Stimulated activated CD8-positive, alpha-beta memory T cell treated with anti-CD3 and anti-CD28 coated beads, Interleukin-4, amount 100 ng/mL, for 4 hours (primary cell): ENCODE measurements at regions not wholly inside any gene's neighbourhood (a gene's known extent, or its start where the extent isn't known, plus 50 kb on each side); places are given as distances from the start of the nearest gene placed in this dataset.
"Not testable (repeated sequence)": the region's sequence is repeated elsewhere in the genome, so short reads cannot be mapped to it uniquely, and the experiment has no call there.

Experiments used
- DNase-seq, 2 donors: peaks; one replicate each; pipeline ENCODE4 v3.0.0-alpha.2; 2020; ENCODE audit warnings: low read depth in 2 of 2, low spot score in 1 of 2

DNA sequence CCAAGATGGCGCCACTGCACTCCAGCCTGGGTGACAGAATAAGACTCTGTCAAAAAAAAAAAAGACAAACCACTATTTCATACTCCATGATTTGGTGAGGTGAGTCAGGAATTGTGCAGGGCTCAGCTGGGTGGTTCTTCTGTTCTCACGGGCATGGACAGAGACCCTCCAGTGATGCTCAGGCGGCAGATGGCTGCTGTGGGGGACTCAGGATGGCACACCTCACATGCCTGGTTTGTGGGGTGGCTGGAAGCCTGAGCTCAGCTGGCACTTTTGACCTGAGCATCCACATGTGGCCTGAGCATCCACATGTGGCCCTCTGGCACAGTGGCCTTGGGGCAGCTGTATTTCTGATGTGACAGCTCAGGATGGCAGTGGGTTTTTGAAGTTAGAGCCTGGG is 217.2 kb downstream of the IRX2 start:
- no peak for DNase-seq

DNA sequence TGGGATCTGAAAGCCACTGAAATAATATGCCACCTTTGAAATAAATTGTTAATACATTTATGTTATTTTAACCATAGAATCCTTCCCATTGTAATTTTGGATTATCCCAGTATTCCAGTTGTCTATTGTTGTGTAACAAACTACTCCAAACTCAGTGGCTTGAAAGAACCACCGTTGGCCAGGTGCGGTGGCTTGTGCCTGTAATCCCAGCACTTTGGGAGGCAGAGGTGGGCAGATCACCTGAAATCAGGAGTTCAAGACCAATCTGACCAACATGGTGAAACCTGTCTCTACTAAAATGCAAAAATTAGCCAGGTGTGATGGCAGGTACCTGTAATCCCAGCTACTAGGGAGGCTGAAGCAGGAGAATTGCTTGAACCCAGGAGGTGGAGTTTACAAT is 217.6 kb downstream of the IRX2 start:
- not testable (repeated sequence) for DNase-seq

DNA sequence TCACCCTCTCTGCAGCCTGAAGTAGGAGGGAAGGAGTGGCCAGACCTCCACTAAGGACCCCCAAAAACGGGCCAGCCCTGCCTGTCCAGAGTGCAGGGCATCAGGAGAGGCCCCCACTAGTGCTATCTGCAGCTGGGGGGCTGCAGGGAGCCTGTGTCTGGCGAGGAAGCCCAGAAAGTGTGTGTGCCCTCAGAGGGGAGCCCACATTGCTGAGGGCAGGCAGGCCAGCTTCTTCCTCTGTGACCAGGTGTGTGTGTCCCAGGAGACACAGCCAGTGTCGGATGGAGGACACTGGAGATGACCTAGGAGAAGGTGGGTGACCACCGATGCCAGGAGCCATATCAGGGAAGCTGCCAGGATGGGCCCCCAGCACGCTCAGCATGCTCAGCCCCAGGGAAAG is 218.7 kb downstream of the IRX2 start:
- no peak for DNase-seq

DNA sequence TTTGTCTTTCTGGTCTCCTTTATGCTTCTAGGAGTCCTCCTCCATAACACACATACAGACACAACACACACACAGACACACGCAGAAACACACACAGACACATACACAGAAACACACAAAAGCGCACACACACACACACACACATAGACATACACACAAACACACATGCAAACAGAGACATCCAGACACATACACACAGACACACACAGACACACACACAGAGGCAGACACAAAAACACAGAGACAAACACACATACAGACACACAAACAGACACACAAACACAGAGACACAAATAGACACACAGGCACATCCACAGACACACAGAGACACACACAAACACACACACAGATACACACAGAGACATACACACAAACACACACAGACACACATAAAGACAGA is 220.2 kb downstream of the IRX2 start:
- DNase-seq: no peak

DNA sequence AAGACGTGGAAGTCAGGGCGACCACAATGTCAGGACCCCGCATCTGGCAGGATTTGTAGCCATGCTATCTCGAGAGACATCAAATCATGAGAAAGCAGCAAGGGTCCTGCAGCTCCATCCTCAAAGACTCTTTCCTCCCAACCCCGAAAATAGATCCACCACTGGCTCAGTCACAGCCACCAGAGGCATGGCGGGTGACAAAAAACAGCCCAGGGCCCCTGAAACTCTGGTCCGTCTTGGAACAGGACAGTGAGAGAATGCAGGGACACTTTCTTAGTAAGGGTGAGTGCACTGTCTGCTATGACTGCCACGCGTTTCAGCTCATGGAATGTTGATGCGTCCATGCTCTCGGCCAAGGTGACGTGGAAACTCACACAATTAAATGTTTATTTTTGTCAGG is 220.9 kb downstream of the IRX2 start:
- no peak for DNase-seq

DNA sequence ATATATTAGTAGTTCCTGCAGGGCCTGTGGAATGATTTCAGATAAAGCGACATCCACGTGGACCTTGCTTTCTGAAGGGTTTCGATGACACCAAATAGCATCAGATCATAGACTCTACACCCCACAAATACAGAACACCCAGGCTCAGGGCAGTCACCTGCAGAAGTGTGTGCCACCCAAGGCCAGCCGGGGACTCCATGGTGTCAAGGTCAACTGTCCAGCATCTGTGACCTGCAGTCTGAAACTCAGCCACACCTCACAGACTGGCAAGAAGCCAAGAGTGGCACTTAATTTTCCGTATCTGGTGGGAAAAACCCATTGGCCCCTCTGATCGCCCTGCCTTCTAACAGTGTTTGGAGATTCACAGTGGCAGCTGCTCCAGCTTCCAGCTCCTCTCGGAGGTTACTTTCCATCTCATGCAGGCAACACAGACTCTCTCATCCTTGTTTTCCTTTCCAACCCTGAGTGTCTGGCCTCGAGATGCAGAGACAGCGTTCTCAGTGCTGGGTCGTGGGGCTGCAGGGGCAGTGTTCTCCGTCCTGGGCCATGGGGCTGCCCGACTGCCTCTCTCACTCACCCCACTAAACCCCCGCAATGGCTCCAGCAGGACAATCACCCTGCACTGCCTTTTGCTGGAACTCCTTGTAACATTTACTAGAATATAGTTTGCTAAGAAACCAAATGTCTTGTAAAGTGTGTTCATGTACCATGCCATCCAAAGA is 221.9 kb downstream of the IRX2 start:
- DNase-seq: no peak

DNA sequence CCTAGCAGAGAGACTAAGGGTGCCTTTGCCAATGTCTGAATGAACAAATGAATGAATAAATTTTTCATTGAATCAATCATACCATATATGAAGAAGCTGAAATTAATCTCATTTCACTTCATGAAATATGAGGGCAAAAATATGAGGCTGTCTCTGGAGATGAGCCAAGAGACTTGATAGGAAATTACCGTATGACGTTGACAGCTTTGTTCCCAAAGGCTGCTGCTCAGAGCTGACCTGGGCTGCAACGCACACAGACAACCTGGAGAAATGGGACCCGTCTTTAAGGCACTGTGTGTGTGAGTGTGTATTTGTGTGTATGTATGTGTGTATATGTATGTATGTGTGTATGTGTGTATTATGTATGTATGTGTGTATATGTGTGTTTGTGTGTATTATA is 226.1 kb downstream of the IRX2 start:
- no peak for DNase-seq

DNA sequence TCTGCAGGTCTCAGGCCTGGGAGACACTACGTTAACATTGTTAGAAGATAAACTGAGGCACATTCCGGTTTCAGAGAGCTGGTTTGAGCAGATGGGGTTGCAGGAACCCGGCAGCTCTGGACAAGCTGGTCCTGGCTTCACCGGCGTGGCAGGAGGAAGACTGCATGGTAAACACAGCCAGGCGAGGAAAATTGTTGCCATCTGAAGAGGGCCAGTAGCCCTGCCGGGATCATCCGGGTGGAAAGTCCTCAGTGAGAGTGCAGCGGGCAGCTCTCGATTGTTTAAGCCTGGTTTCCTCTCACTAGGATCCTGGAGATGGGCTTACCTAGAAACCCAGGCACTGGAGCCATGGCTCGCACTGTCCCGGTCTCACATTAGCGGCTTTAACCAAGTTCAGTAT is 226.9 kb downstream of the IRX2 start:
- DNase-seq: no peak

DNA sequence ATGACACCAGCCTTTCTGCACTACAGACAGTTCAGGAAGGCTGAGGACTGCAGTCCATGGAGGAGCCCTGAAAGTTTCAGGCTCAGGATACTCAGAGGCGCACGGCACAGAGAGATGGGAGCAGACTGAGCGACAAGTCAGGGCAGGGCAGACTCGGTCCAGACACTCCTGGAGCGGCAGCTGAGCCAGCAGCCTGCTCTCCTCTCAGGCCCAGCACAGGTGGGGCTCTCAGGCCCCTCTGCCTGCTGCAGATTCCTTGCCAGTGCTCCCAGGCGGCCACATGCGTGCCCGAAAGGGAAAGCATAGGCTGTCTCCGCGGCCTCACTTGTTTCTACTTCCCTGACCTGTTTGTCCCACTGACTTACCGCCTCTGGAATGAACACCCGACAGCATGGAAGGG is 228.3 kb downstream of the IRX2 start:
- DNase-seq: no peak

DNA sequence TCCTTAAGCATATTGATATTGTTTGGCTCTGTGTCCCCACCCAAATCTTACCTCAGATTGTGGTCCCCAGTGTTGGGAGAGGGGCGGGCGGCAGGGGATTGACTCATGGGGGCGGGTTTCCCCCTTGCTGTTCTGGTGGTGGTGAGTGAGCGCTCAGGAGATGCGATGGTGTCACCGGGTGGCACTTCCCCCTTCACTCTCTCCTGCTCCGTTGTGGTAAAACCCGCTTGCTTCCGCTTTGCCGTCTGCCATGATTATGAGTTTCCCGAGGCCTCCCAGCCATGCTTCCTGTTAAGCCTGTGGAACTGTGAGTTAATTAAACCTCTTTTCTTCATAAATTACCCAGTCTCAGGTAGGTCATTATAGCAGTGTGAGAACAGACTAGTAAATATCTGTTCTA is 229.1 kb downstream of the IRX2 start:
- no peak for DNase-seq

DNA sequence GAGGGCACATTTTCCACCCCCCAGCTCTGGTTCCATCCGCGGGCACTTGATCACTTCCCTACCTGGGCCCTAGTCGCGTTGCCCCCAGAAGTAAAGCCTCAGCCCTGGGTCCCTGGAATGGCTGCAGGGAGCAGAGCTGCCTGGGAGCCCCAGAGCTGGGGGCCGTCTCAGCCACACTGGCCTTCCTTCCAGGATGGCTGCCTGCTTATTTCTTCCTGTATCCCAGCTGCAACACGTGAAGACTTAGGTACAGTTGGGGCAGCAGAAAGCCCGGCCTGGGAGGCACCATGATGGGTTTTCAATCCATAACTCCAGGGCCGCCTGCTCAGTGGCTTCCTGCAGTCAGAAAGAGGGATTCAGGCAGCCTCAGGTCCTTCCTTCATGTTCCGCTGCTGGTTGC is 232.3 kb downstream of the IRX2 start:
- DNase-seq: no peak

DNA sequence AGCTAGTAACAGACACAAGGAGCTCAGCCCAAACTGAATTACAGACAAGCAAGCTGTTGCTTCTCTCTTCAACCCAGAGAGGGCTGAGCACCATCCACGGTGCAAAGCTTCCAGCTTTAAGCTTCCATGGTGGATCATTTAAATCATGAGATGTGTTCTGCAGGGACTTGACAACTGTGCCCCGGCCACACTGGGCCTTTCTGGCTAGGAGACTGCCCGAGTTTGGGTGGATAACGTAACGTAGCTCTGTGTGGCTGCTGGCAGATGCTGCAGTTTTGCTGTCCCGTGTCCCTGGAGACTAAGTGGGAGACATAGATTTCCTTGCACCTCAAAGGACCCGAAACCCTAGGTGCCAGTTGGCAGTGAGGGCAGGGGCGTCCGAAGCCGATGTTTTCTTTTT is 234.0 kb downstream of the IRX2 start:
- DNase-seq: no peak

DNA sequence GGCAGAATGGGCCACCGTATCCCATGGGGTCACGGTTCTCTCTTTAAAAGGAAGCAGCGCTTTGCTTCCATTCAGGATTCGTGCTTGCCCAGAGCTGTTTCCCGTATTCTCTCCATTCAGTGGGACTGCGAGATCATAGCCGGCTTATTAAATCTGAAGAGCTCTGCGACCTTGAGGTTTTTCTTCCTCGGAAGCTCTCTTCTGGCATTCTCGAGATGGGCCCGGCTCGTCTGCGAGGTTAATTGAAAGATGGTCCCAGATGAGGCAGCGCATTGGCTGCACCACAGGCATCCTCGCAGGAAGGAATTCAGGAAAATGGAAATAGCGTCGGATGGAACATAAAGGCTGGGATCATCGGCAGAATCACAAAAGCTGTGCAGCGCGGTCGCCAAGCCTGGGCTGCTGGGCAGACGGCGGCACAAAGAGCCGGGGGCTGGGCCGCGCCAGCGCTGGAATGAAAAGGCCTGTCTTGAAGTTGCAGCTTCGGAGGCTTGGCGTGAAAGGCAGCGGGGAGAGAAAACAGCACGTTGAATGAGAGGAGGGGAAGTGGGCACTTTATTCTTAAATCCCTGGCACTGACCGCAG is 236.2 kb downstream of the IRX2 start:
- DNase-seq: no peak

DNA sequence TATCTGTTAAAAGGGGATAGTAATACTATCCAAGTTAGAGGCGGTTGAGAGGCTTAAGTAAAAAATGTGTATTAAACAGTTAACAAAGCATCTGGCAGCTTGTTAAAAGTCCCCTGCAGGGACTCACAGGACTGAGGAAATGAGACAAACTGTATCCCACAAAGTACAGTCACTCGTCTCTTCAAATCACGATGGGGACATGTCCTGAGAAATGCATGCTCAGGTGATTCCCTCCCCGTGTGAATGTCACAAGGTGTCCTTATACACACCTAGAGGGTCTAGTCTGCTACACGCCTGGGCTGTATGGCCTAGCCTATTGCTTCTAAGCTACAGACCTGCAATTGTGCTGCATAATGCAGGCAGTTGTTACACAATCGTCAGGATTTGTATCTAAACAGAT is 237.0 kb downstream of the IRX2 start:
- DNase-seq: no peak

DNA sequence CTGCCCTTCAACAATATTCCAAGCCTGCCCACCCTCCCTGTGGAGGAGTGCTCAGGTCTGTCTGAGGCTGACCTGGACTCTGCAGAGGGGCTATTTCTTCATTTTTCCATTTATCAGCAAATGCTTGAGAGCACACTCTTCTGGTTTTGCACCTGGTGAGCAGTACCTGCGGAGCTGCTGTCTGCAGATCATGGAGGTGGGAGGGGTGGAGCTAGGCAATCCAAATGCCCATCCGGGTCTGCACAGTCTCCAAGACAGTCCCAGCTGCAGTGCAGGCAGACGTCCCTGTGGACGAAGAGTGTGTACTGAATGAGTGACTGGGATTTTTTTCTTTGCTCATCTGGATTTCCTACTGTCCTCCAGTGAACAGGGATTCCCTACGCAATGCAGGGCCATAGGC is 239.8 kb downstream of the IRX2 start:
- no peak for DNase-seq

DNA sequence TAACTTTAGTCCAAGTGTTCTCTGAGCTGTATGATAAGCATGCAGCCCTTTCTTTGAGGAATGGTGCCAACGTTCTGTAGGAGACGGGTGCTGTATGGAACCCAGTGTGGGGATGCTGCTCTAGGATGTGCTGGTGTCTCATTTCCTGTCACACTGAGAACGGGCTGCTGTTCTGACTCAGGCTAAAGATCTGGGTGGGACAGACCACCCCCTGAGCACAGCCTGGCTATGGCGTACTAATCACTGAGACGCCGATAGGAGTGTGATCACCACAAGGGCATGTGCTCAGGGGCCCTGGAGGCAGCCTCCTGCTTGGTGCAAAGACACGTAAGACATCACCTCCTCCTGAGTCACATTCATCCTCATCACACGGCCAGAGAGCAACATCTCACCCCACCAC is 240.4 kb downstream of the IRX2 start:
- no peak for DNase-seq

DNA sequence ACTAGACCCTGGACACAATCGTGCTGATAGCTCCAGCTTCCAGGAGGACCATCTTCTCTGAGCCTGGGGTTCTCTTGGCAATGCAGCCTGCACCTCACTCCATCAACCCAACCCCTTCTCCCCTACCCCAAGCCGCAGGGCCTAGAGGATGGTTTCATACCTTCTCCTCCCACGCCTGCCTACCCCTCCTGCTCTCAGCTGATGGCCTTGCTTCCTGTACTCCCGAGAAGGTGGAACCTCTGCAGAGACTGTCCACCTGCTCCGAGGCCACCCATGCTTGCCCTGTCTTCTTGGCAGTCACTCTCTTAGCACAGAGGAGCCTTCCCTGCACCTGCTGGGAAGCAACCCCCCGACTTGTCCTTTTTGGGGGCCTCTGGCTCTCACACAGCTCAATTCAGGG is 241.9 kb downstream of the IRX2 start:
- no peak for DNase-seq

DNA sequence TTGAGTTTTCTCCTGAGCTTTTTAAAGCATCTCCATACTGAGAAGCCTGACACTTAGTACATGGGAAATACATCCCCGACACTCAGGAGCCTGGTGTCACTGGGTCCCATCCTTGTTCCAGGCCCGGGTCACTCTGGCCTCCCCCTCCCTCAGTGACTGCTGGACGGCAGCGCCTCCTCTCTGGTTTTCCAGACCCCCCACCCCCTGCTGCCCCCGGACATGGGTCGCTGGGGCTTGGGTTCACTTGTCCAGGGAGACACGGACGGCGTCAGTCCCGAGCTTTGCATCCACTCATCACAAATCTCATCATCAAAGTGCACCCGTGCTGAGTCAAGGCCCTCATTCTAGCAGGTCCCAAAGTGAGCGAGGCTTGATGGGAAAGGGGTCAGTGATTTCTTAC is 243.0 kb downstream of the IRX2 start:
- DNase-seq: no peak

DNA sequence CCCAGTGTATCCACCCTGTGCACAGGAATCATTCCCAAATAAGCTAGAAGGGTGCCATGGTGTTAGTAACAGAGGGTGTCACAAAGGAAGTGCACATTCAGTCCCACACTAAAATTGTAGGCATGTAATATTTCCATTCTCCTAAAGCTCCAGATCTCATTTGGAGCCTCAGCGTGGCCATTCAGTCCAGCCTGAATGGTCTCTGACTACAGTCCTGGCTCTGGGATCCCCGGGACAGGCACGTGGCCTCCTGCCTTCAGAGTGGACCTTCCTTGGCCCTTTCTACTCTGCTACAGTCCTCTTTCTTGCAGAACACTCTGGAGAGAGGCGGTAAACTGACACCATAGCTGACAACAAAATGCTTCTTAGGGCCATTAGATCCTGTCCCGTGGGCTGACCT is 243.9 kb downstream of the IRX2 start:
- DNase-seq: no peak

DNA sequence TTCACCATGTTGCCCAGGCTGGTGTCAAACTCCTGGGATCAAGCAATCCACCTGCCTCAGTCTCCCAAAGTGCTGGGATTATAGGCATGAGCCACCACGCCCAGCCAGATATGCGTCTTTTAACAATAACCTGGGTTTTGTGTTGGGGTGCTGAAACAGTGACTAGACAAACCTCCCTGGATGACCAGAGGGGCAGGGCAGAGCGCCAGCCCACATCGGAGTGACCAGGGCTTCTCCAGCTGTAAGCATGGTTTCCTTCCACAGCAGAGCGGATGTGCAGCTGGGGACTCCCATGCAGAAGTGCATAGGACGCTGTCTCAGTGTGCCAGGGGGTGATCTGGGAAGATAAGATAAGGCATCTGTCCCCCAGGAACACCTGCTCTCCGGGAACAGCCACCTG is 244.9 kb downstream of the IRX2 start:
- no peak for DNase-seq

DNA sequence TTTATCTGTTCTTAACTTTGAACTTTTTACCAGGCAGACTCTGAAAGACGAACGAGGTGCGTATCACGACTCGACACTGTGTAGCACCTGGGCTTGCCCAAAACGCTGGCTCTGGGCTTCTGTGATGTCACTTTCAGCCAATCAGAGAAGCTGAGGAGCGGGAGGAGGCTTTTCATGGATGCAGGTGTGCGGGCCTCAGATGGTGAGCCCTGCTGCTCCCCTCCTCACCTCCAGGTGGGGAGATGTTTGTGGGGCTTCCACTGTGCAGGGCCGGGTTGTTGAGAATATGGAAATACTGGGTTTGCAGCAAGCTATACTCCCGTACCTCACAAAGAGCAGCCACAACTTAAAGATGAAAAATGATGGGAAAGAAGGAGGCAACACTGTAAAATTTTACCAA is 246.3 kb downstream of the IRX2 start:
- DNase-seq: no peak

DNA sequence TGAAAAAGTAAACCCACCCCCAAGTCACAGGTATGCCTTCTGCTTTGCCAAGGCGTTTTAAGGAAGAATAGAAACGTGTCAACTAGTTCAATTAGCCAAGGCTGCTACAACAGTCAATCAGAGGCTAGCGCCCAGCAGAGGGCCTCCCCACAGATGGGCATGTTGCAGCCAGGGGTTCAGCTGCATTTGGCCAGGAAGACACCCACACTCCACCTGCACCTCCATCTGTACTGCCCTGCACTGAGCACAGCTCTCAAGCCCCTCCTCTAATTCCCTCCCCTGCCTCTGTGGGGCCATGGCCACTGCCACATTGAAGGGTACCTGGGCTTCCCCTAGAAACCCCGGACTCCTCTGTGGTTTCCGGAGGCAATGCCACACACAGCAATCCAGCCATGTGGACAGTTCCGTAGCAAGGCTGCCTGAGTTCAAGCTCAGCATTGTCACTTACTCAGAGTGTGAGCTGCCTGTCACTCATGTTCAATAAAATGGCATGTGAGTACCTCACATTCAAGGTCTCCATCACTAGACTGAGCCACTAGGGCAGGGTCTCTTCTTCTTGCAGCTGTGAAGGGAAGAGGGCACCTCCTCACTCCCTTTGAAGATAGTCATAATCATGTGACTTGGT is 248.4 kb downstream of the IRX2 start:
- DNase-seq: no peak

DNA sequence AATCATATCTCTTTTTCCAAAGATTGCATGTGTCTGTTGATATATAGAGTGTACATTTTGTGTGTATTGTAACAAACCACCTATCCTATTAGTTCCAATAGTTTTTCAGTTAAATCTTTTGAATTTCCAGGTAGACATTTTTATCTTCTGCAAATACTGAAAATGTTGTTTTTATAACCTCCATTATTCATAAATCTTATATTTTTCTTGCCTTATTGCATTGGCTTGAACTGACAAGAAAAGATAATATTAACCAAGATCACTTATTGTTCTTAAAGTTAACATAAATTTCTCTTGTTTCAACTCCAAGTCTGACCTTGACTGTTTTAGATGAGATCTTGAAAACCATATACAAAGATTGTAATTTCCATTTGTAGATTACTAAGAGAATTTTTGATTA is 251.6 kb downstream of the IRX2 start:
- DNase-seq: no peak
